NCI-H2171 treated with DMSO at 0.1 percent for 48 hours (cell line): ENCODE measurements at regions not wholly inside any gene's neighbourhood (a gene's known extent, or its start where the extent isn't known, plus 50 kb on each side); places are given as distances from the start of the nearest gene placed in this dataset.

Source experiments
- DNase-seq: peaks from one replicate; lab custom pipeline; 2025; lab: John Stamatoyannopoulos, UW

- DNase-seq, result no peak
Observed at GRCh38 chr11:70627219-70627618, 228.9 kb downstream of the CTTN start.

- no peak for DNase-seq
Observed at GRCh38 chr11:70628176-70628854, 230.0 kb downstream of the CTTN start.

GRCh38 chr11:70628855-70629844, 230.8 kb downstream of the CTTN start:
- DNase-seq, result peak; percentile 83

- no peak for DNase-seq
Observed at GRCh38 chr11:70630068-70630467, 231.7 kb downstream of the CTTN start.

GRCh38 chr11:70630816-70631623, 232.7 kb downstream of the CTTN start:
- peak; percentile 48 for DNase-seq

- peak; percentile 77 for DNase-seq
Observed at GRCh38 chr11:70631624-70632047, 233.3 kb downstream of the CTTN start.

GRCh38 chr11:70633610-70634009, 235.3 kb downstream of the CTTN start:
- no peak for DNase-seq

GRCh38 chr11:70636659-70637058, 238.3 kb downstream of the CTTN start:
- DNase-seq, result no peak

GRCh38 chr11:70637186-70637800, 239.0 kb downstream of the CTTN start:
- no peak for DNase-seq

- no peak for DNase-seq
Observed at GRCh38 chr11:70637949-70638583, 239.7 kb downstream of the CTTN start.

- DNase-seq, result no peak
Observed at GRCh38 chr11:70640408-70640807, 242.1 kb downstream of the CTTN start.

GRCh38 chr11:70641369-70641768, 243.0 kb downstream of the CTTN start:
- DNase-seq, result no peak

- DNase-seq, result no peak
Observed at GRCh38 chr11:70642266-70642665, 243.9 kb downstream of the CTTN start.

- no peak for DNase-seq
Observed at GRCh38 chr11:70643642-70644041, 245.3 kb downstream of the CTTN start.

GRCh38 chr11:70644343-70645060, 246.2 kb downstream of the CTTN start:
- no peak for DNase-seq

GRCh38 chr11:70645537-70645936, 247.2 kb downstream of the CTTN start:
- no peak for DNase-seq

- DNase-seq, result no peak
Observed at GRCh38 chr11:70646272-70647049, 248.1 kb downstream of the CTTN start.

- DNase-seq, result peak; percentile 11
Observed at GRCh38 chr11:70647188-70648166, 249.1 kb downstream of the CTTN start.
